NCI-H446 (cell line): ENCODE measurements at regions not wholly inside any gene's neighbourhood (a gene's known extent, or its start where the extent isn't known, plus 50 kb on each side); places are given as distances from the start of the nearest gene placed in this dataset.
A peak's percentile ranks its signal among the peaks of the same experiment; 100 is the strongest.

Source experiments
- DNase-seq, 2 experiments: peaks; one replicate each; lab custom pipeline; 2025; lab: John Stamatoyannopoulos, UW

- no peak for DNase-seq
These were observed 618.8 kb upstream of the NRXN1 start for GRCh38 chr2:51650769-51651168.

- no peak for DNase-seq
These were observed 617.4 kb upstream of the NRXN1 start for GRCh38 chr2:51649366-51649765.

- DNase-seq: no peak
These were observed 606.9 kb upstream of the NRXN1 start for GRCh38 chr2:51638811-51639210.

- no peak for DNase-seq
These were observed 601.1 kb upstream of the NRXN1 start for GRCh38 chr2:51633073-51633472.

GRCh38 chr2:51629406-51629805, 597.5 kb upstream of the NRXN1 start:
- DNase-seq: no peak

- no peak for DNase-seq
These were observed 597.0 kb upstream of the NRXN1 start for GRCh38 chr2:51628917-51629316.

- no peak for DNase-seq
These were observed 593.1 kb upstream of the NRXN1 start for GRCh38 chr2:51624995-51625394.

- DNase-seq: no peak
These were observed 588.9 kb upstream of the NRXN1 start for GRCh38 chr2:51620796-51621195.

- DNase-seq: no peak
These were observed 588.0 kb upstream of the NRXN1 start for GRCh38 chr2:51619961-51620360.

GRCh38 chr2:51612387-51612786, 580.5 kb upstream of the NRXN1 start:
- DNase-seq: no peak

GRCh38 chr2:51601706-51602105, 569.8 kb upstream of the NRXN1 start:
- no peak for DNase-seq

- DNase-seq: no peak
These were observed 565.2 kb upstream of the NRXN1 start for GRCh38 chr2:51597086-51597485.

- no peak for DNase-seq
These were observed 563.9 kb upstream of the NRXN1 start for GRCh38 chr2:51595836-51596235.

- DNase-seq: no peak
These were observed 549.8 kb upstream of the NRXN1 start for GRCh38 chr2:51581636-51582267.

- DNase-seq: no peak
These were observed 547.5 kb upstream of the NRXN1 start for GRCh38 chr2:51579412-51579811.

- no peak for DNase-seq
These were observed 543.2 kb upstream of the NRXN1 start for GRCh38 chr2:51575181-51575580.

GRCh38 chr2:51559026-51559425, 527.1 kb upstream of the NRXN1 start:
- DNase-seq: no peak

- peak in 1 of 2 experiments; percentile 34 for DNase-seq
These were observed 521.5 kb upstream of the NRXN1 start for GRCh38 chr2:51553476-51553875.

GRCh38 chr2:51535763-51536162, 503.8 kb upstream of the NRXN1 start:
- DNase-seq: no peak

- DNase-seq: peak; percentile 37 to 79
These were observed 502.2 kb upstream of the NRXN1 start for GRCh38 chr2:51534166-51534565.

GRCh38 chr2:51528156-51528555, 496.2 kb upstream of the NRXN1 start:
- DNase-seq: peak; percentile 72 to 83

- no peak for DNase-seq
These were observed 494.8 kb upstream of the NRXN1 start for GRCh38 chr2:51526766-51527165.

GRCh38 chr2:51516667-51517066, 484.7 kb upstream of the NRXN1 start:
- DNase-seq: no peak

GRCh38 chr2:51511002-51511401, 479.1 kb upstream of the NRXN1 start:
- no peak for DNase-seq

- DNase-seq: no peak
These were observed 478.4 kb upstream of the NRXN1 start for GRCh38 chr2:51510303-51510702.
